ENCODE measurements at regions not wholly inside any gene's neighbourhood (a gene's known extent, or its start where the extent isn't known, plus 50 kb on each side); places are given as distances from the start of the nearest gene placed in this dataset.

DNA sequence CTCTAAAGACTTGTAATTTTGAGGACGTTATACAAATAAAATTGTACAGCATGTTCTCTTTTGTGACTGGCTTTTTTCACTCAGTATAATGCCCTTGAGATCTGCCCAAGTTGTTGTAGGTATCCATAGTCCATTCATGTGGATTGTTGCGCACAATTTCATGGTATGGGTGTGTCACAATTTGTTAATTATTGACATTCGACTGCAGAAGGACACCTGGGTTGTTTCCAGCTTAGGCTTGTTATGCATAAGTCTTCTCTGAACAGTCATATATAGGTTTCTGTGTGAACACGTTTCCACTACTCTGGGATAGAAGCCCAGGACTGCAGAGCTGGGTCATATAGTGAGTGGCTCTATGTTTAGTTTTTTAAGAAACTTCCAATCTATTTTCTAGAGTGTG, 800.8 kb upstream of the SALL3 start:
- H3K9ac ChIP-seq (ENCODE audit: control insufficient read depth, extremely low read depth, insufficient read depth, low read length): no peak overlapping the region
- no peaks in the 10 kb centered on the region for H3K79me2 ChIP-seq (ENCODE audit: control insufficient read depth, insufficient read depth, low read length)
- no peak for FAIRE-seq
- dilution Hi-C loops (cut with MboI; ENCODE audit: extremely low pct_ligation_motif_present, low sequenced_read_pairs): no loop called here
- H3K4me3 ChIP-seq (ENCODE audit: control insufficient read depth in 2 of 3, extremely low read depth in 1 of 3, insufficient read depth in 2 of 3, low read depth in 1 of 3, low read length in 3 of 3): no peak overlapping the region
- TF ChIP-seq EZH2 (IDR thresholded peaks at IDR 0.05; ENCODE audit: low read length): no peak
- TF ChIP-seq, protein P1, sequence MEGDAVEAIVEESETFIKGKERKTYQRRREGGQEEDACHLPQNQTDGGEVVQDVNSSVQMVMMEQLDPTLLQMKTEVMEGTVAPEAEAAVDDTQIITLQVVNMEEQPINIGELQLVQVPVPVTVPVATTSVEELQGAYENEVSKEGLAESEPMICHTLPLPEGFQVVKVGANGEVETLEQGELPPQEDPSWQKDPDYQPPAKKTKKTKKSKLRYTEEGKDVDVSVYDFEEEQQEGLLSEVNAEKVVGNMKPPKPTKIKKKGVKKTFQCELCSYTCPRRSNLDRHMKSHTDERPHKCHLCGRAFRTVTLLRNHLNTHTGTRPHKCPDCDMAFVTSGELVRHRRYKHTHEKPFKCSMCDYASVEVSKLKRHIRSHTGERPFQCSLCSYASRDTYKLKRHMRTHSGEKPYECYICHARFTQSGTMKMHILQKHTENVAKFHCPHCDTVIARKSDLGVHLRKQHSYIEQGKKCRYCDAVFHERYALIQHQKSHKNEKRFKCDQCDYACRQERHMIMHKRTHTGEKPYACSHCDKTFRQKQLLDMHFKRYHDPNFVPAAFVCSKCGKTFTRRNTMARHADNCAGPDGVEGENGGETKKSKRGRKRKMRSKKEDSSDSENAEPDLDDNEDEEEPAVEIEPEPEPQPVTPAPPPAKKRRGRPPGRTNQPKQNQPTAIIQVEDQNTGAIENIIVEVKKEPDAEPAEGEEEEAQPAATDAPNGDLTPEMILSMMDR (optimal IDR thresholded peaks at IDR 0.05 in 1 of 3, IDR thresholded peaks at IDR 0.05 in 1 of 3, conservative IDR thresholded peaks at IDR 0.05 in 1 of 3; ENCODE audit: extremely low read depth in 1 of 3, insufficient read depth in 2 of 3, low read length in 3 of 3): no peak
- H3K9me1 ChIP-seq (ENCODE audit: control insufficient read depth, extremely low read depth, insufficient read depth, low read length): no peaks in the 10 kb centered on the region
- no peaks in the 10 kb centered on the region for H3K36me3 ChIP-seq (ENCODE audit: control insufficient read depth in 2 of 2, extremely low read depth in 1 of 2, insufficient read depth in 2 of 2, low read length in 2 of 2)
- DNase-seq (ENCODE audit: low read depth, low spot score): no peak
- H3K4me2 ChIP-seq (ENCODE audit: control insufficient read depth, extremely low read depth, insufficient read depth, low read depth, low read length): no peak overlapping the region
- H3K4me1 ChIP-seq (ENCODE audit: control insufficient read depth, extremely low read depth, insufficient read depth, low read length): no peaks in the 10 kb centered on the region
- H3K27me3 ChIP-seq (ENCODE audit: control insufficient read depth, extremely low read depth, insufficient read depth, low read length): no peaks in the 10 kb centered on the region
- H2AFZ ChIP-seq (ENCODE audit: control insufficient read depth, low read length): no peak overlapping the region
- H3K27ac ChIP-seq (ENCODE audit: control insufficient read depth, insufficient read depth, low read length): no peak overlapping the region
- H4K20me1 ChIP-seq (ENCODE audit: control insufficient read depth, extremely low read depth, insufficient read depth, low read length): no peaks in the 10 kb centered on the region
- peaks cover 7% of the 10 kb centered on the region for H3K9me3 ChIP-seq (ENCODE audit: control insufficient read depth, low read depth, low read length)

DNA sequence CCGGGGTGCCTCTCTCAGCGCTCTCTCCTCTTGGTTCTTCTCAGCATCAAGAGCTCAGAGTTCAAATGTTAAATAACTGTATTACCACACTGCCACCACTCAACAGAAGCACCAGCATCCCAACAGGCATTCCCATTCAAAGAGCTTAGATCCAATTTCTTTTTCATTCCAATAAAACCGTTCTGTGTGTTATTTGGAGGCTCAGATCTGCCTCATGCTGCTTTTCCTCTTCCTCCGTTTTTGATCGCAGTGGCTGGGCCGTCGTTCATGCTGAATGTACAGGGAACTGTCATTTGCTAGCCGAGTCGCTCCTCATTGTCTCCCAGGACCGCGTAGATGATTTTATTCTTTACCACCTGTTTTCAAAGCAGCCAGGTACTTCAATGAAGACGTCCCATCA, 798.9 kb upstream of the SALL3 start:
- Histone ChIP-seq H3K9ac (ENCODE audit: control insufficient read depth, extremely low read depth, insufficient read depth, low read length) (no peak overlapping the region), H3K9me3 (ENCODE audit: control insufficient read depth, low read depth, low read length) (peaks cover 7% of the 10 kb centered on the region), H3K36me3 (ENCODE audit: control insufficient read depth in 2 of 2, extremely low read depth in 1 of 2, insufficient read depth in 2 of 2, low read length in 2 of 2) (no peaks in the 10 kb centered on the region), H3K79me2 (ENCODE audit: control insufficient read depth, insufficient read depth, low read length) (no peaks in the 10 kb centered on the region), H2AFZ (ENCODE audit: control insufficient read depth, low read length) (no peak overlapping the region), H3K9me1 (ENCODE audit: control insufficient read depth, extremely low read depth, insufficient read depth, low read length) (no peaks in the 10 kb centered on the region), H3K4me2 (ENCODE audit: control insufficient read depth, extremely low read depth, insufficient read depth, low read depth, low read length) (no peak overlapping the region), H3K27me3 (ENCODE audit: control insufficient read depth, extremely low read depth, insufficient read depth, low read length) (no peaks in the 10 kb centered on the region), H3K27ac (ENCODE audit: control insufficient read depth, insufficient read depth, low read length) (no peak overlapping the region), H3K4me3 (ENCODE audit: control insufficient read depth in 2 of 3, extremely low read depth in 1 of 3, insufficient read depth in 2 of 3, low read depth in 1 of 3, low read length in 3 of 3) (no peak overlapping the region), H4K20me1 (ENCODE audit: control insufficient read depth, extremely low read depth, insufficient read depth, low read length) (no peaks in the 10 kb centered on the region), H3K4me1 (ENCODE audit: control insufficient read depth, extremely low read depth, insufficient read depth, low read length) (no peaks in the 10 kb centered on the region)
- TF ChIP-seq, protein P1 (optimal IDR thresholded peaks at IDR 0.05 in 1 of 3, IDR thresholded peaks at IDR 0.05 in 1 of 3, conservative IDR thresholded peaks at IDR 0.05 in 1 of 3; ENCODE audit: extremely low read depth in 1 of 3, insufficient read depth in 2 of 3, low read length in 3 of 3): no peak
- TF ChIP-seq EZH2 (IDR thresholded peaks at IDR 0.05; ENCODE audit: low read length): no peak
- FAIRE-seq (no peak), DNase-seq (ENCODE audit: low read depth, low spot score) (no peak)
- dilution Hi-C loops (cut with MboI; ENCODE audit: extremely low pct_ligation_motif_present, low sequenced_read_pairs): no loop called here

Measured in keratinocyte (primary cell).